Stimulated activated CD8-positive, alpha-beta memory T cell treated with anti-CD3 and anti-CD28 coated beads, Interleukin-12 subunit alpha, Interleukin-12 subunit beta, amount 100 ng/mL, for 24 hours (primary cell): ENCODE measurements at regions not wholly inside any gene's neighbourhood (a gene's known extent, or its start where the extent isn't known, plus 50 kb on each side); places are given as distances from the start of the nearest gene placed in this dataset.

ENCODE experiments used
- DNase-seq: peaks from one replicate; pipeline ENCODE4 v3.0.0-alpha.2; 2020; ENCODE audit errors: extremely low read depth

DNA sequence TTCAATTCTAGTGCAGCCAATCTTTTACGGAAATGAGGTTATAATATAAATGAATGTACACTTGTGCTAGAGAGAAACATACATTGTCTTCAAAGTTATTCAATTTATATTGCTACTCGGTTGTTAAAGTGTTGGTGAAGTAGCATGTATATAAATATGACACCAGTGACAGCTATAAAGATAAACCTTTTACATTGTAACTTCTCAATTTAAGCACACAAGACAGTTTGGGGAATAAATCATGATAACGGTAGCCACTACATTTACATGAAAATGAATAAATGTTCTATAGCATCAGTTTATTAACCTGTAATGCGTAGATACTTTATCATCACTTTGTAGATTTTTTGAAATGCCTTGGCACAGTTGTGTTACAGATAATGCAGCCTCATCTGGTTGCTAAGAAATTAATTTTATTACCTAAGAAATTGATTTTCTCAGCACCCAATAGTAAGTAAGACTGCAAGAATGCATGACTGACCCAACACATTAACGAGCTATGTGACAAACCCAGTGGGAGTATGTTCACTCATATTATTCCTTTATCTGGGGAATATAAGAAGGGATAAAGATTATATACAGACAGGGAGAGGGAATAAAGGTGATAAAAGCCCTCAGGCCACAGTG, 283.9 kb upstream of the NPVF start:
- DNase-seq, result no peak

DNA sequence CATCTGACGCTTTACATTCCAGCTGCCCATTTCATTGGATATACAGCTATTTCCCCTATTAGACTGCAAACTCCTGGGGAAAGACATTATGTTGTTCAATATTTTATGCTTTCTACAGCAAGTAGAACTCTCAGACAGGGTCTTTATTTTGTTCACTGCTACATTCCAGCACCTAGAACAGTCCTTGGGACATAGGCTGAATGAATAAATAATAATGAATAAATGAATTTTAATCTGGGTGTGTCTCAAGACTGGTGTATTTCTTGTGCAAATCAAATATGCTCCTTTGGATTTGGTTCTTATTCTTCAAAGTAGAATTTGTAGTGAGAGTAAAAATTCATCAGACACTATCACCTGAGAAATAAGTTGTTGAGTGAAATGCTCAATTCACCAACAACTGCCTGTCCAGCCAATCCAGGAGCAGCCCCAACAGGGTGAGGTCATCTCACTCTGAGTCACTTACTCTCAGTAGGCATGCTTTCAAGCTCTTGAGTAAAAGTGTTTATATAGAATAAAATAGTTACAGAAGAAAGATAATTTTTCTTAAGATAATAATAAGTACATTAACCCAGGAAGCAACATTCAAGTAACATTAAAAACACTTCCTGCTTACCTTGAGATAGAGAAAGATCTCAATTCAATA, 287.5 kb upstream of the NPVF start:
- DNase-seq, result no peak

DNA sequence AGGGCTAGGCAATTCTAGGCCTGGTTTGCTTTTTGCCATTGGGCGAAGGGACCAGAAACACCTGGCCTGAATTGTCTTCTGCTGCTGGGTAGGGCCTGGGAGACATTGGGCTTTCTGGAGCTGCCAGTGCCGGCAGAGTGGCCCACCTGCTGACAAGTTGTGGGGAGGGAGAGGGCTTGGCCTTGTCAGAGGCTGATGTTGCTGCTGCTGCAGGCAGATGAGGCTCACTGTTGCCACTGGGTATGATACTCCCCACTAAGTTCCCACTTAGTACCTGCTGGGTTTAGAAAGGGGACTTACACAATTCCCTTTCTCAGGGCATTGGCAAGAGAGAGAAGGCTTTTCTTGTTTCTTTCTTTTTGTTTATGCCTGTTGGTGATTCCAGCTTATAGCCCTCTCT, 289.6 kb upstream of the NPVF start:
- DNase-seq, result no peak

DNA sequence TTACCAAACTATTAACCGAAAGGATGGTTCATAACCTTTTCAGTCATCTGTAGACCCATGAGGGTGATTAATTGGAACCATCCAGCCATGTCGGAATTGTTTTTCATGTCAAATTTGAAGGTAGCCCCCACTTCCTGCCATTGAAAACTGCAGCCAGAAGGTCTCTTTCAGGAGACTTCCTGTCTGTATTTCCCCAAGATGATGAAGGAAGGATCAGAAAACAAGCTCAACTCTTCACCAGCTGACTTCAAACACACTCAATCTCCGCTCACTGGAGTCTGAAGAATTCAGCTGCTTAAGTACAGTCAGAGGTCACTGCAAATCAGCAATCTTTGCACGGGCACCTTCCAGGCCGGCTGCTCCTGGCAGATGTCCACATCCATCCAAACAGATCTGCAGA, 291.7 kb upstream of the NPVF start:
- DNase-seq, result no peak

DNA sequence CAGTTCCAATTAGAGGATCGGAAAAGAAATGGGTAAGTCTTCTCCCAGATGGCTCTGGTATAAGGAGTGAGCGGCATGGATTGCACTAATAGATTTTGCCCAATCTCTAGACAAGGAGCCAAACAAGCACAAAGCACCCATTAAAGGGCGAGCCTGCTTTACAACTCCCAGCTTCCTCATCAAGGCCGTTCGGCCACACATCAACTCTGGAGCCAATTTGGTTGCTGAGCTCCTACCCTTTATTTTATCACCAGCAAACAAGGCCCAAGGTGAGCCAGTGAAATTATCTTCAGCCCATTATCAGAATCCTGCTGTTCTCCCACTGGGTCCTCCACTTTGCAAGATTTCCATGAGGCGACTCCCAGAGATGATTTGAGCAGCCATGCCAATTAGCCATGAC, 292.2 kb upstream of the NPVF start:
- no peak for DNase-seq

DNA sequence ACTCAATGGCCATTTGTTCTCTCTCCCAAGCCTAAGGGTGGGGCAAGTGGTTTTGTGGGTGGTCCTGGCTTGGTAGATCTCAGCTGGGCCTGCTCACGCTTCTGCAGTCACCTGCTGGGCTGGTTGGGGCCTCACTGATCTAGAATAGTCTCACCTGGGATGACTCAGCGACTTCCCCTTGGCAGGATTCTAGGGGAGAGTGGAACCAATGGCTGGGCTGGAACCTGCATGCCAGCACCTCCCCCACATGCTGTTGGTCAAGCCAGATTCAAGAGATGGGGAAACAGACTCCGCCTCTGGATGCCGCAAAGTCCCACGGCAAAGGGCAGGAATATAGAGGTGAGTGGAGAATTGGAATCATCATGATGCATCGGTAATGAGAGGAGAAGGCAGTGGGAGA, 292.9 kb upstream of the NPVF start:
- DNase-seq, result no peak

DNA sequence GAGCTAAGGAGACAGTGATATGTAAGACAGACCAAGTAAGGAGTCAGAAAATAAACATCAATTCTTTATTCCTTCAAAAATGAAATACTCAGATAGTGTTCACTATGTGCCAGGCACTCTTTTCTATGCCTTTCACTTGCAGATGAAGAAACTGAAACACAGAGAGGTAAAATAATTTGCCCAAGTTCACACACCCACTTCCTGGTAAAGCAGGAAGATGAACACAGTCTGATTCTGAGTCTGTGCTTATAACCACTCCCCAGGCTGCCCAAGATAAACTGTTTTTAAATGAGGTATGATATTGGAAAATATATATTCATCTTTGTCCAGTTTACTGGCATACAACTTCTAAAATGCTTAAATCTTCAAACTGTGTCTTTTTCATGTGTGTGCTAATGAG, 294.4 kb upstream of the NPVF start:
- no peak for DNase-seq

DNA sequence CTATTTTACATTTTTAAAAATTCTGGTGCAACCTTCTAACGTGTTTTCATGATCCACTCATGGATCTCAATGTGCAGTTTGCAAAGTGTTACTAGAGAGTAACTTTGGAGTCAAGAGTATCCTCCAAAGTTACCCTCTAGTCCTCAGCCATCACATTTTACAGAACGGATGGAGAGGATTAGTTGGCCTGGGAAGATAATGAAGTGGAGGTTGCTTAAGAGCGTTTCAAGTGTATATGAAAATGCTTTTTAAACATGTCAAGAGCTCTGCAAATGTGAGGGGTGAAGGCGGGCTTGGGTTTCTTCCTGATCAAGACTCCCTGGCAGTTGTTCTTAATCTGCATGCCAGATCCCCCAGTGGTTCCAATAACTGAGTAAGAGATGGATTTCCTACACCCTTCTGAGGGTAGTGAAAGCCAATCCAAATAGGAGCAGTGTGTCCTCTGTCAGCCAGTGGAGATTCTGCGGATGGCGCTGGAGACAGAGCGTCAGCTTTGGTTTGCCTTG, 299.4 kb upstream of the NPVF start:
- no peak for DNase-seq

DNA sequence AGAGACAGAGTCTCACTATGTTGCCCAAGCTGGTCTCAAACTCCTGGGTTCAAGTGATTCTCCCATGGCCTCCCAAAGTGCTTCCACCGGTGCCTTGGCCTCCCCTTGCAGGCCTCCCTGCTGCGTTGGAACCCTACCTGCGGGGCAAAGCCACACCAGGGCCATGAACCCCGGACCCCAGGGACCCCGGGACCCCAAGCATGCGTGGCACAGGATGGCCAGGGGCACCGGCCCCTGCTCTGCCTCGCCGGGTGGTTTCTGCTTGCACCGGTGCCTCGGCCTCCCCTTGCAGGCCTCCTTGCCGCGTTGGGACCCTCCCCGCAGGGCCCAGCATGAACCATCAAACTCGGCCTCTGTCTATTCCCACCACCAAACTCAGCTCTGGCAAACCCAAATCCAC, 301.0 kb upstream of the NPVF start:
- no peak for DNase-seq

DNA sequence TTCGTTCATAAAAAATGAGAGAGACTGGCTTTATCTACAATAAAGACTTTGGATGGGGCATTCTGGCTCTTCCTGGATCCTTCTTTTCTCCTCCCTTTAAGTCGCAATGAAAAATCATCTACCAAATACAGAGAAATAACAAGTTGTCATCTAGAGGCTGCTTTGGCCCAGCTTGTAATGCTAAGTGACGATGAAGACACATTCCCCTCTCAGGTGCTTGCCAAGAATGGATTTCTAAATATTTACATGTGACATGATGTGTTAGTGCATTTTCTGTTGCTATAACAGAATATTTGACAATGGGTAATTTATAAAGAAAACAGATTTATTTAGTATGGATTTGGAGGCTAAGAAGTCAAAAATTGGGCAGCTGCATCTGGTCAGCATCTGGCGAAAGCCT, 308.6 kb upstream of the NPVF start:
- no peak for DNase-seq

DNA sequence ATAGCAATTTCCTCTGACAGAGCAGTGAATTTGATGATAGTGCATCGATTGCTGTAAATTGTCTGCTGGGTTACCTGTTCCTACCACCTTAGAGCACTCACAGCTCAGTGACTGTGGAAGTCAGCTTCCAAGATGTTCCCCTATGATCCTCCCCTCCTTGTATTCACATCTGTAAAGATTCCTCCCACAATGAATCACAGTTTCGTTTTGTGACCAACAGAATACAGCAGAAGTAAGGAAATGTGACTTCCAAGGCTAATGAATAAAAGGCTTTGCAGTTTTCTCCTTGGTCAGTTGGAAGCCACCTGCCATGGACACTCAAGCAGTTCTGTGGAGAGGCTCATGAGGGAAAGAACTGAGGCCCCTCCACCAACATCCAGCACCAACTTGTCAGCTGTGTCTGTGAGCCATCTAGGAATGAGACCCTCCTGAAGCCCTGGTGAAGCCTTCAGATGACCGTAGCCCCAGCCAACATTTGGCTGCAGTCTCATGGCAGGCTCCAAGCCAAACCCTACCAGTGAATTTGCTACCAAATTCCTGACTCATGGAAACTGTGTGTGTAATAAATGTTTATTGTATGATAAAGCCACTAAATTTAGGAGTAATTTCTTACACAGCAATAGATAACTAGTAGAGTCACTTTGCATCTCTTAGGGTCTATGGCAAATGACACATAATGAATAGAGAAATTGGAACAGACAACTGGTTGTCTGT, 309.5 kb upstream of the NPVF start:
- no peak for DNase-seq

DNA sequence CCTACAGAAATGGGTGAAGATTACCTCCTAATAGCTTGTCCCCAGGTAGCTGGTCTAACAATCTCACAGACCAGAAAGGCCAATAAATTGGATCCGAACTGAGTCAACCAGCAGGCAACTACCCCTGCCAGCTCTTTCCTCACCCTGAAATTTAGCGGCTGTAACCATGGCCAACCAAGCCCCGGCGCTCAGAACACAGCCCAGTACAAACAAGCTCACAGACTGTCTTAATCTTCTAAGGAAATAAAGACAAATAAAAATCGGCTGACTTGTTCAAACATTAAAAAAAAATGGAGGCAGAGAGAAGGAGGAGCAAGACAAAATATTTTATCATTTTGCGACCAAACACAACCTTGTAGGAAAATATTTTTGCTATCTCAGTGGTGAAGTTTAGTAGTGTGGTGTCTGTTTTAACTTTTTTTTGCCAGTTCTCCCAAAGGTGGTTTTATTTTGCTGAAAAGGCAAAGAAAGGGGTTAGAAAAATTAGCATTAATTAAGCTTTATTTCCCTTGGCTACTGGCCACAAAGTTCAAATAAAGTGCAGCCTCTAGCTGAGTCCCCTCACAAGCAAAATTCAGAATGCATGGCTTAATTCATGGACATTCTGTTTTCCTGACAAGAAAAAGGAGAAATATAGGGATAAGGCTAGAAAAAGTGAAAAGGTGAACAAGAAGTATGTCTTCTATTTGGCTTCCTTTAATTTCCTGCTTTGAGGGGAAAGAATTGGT, 313.0 kb upstream of the NPVF start:
- no peak for DNase-seq

DNA sequence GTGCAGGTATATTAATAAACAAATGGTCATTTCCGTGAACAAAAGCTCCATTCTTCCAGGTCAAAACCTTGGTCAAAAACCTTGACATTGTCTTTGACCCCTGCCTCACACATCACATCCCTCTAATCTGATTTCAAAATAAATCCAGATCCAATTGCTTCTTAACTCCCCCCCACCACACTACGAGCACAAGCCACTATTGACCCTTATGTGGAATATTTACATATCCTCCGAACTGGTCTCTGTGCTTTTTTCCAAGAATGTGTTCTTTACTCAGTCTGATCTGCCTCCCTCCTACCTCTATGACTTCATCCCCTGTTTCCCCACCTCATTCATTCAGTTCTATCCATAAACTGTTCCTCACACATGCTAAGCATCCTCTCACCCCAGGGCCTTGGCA, 313.6 kb upstream of the NPVF start:
- no peak for DNase-seq

DNA sequence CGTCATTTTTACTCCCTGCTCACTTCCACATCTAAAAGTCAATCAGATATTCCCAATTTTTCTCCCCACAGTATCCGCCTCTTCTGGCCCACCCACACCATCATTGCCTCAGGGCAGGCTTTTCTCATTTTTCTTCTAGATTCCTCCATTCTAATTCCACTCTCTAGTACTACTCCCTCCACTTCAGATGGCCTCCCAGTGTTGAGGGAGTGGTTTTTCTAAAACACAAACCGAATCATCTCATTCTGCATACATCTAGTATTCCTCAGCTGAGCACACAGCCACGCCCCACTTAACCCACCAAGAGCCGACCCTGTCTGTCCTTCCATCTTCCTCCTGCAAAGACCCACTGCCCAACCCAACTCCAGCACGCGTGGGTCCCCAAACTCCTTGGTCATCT, 314.9 kb upstream of the NPVF start:
- DNase-seq, result no peak

DNA sequence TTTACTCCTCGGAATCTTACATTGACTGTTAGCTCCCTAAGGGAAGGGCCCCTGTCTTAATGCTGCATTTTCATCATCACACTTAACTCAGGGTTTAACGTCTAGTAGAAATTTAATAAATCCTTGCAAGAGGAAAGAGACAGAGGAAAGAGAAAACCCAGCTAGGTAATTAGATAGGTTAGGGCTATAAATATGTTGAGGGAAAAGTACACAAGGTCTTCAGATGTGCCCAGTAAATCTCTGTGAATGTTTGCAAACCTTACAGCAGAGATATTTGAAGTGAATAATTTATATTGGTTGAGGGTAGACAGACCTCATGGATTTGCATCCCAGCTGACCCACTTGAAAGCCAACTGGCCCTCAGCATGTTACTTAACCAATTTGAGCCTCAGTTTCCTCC, 315.5 kb upstream of the NPVF start:
- no peak for DNase-seq

DNA sequence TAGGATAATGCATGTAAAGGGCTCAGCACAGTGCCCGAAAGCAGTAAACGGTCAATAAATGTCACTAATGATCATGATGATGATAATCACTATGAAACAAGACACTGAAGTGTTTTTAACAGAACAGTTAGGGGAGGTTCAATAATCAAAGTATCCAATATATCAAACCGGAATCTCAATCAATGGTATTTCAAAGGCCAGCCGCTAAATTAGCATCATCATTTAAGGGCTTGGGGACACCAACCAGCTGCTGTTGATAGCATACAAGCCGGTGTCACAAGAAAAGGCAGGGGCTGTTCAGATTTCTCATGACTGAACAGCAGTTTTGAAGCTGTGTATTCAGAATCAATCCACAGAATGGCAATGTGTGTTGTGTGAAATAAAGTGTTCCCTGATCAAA, 316.0 kb upstream of the NPVF start:
- no peak for DNase-seq

DNA sequence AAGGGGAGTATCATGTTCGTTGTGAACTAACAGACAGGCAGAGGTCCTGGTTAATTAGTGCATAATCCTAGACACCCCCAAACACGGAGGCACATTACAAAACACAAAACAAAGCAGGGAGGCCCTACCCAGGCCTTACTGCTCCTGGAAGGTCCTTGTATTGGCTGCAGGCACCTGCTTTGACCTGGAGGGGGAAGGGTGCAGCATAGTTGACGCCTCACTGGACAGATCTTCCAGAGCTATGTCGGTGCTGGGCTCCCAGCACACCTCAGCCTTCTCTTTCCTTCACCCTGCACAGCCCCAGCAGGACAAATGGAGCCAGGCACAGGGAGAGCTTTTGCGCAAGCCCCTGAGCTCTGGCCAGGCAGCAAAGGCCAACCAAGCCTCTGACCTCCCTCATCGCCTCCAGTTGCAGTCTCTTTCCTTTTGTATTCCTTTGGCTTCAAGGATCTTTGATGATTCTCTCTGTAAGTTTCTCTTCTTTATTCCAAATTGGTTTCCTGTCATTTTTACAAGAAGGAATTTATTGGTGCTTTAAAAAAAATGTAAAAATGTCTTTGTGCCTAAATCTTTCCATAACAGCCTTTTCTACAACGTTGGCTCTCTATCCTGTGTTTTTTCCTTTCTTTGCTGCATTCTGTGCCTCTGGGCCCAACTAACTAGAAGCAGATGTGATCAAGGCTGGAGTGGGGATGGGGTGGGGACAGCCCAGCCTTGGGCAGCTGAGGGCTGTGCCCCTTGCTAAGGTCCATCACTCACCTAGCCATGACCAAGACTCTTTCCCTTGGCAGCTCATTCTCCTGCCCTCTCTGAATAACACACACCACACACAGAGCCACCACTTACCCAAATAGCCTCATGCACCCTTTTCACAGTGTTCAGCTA, 317.1 kb upstream of the NPVF start:
- DNase-seq, result no peak

DNA sequence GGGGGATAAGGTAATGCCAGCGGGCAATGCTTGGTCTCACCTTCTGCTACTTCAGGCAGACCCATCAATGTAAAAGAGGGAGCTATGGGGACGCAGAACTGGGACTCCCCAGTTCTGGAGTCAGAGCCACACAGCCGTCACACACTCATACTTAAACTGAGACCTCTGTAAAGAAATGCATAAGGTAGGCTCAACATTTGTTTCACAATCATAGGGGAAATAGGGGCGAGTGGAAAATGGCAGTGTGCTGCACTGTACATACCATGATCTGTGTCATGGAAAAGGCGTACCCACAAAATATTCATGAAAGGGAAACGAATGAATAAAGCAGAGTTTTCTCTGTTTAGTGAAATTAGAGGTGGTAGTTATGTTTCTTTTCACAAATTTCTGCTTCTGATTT, 318.0 kb upstream of the NPVF start:
- DNase-seq, result no peak

DNA sequence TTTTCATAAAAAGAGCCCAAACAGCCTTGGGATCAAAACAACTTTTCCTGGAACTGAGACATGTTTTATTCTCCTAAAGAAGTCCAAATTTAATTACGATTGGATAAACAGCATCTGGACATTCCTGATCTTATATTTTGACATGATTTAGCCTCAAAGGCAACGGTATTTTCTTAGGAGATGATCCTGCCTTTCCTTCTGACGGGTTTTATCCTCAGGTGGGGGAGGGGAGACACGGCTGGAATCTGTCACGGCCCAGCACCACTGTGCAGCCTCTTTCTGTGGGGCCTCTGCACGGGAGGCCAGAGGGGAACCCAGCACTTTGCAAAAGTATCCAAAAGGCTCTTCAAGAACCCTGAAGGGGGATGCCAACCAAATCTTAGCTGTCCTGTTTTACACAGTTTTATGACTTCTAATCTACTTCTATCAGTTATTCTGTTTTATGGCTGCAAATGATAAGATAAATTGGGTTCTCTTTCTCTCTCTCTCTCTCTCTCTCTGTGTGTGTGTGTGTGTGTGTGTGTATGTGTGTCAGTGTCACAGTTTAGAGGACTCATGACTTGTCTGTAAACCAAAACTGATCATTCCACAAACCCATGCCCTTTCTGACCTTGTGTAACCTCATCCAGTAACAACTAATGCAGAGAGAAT, 321.1 kb upstream of the NPVF start:
- DNase-seq, result no peak

DNA sequence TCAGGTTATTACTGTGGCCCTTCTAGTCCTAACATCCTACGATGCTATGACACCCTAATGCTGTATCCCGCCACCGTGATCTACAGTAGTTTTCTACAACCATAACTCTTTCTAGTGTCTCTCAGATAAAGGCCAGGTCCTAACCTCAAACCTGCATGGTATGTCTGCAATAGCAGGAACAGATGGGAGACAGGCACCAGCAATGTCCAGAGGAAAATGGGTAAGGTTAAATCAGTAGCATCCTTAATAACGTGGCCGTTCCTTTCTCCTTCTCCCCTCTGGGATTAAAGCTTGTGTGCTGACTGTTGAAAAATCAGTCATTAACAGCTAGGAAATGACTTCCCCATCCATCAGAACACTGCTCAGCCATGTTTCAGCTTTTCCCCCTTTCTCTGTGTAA, 321.9 kb upstream of the NPVF start:
- no peak for DNase-seq

DNA sequence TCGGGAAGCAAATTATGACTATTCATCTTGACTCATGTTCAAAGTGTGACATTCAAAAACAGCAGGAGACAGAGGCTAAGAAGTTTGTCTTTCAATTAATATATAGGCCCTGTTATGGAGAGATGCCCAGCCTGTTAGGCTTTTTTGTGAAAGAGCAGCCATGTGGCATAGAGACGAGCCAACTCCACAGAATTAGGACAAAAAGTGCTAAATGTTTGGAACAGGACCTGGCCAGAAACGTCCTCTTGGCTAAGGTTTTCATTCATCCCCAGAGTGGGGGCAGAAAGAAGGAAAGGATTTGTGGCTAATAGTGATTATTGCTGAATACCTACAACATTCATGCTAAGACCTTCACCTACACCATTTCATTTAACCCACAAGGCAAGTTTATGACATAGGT, 324.7 kb upstream of the NPVF start:
- DNase-seq, result no peak
